HCT116 (cell line): ENCODE measurements at regions not wholly inside any gene's neighbourhood (a gene's known extent, or its start where the extent isn't known, plus 50 kb on each side); places are given as distances from the start of the nearest gene placed in this dataset.

Source experiments
- ATAC-seq: fragments of 200-7000 bp; cut with Tn5 transposase; 2 replicates; pipeline ENCODE4 v1.9.1; 2020; ENCODE audit warnings: mild to moderate bottlenecking, moderate library complexity
- BruUV-seq: library from RNA; stranded (reverse); fragments of 400-500 nt; replicated peaks from 2 replicates; lab custom pipeline; 2021; lab: Mats Ljungman, UMichigan
- CTCF ChIA-PET: fragments of 300-600 bp; sonication (Branson Sonifier 250); formaldehyde crosslinking; loops from one replicate; lab custom pipeline; 2021; ENCODE audit warnings: antibody characterized with exemption; lab: Charles Lee
- POLR2A ChIA-PET: fragments of 300-600, 350-600 bp; sonication (Branson Sonifier 250); formaldehyde crosslinking; loops from one replicate; lab custom pipeline; 2021; ENCODE audit warnings: antibody characterized with exemption; lab: Charles Lee
- RAD21 ChIA-PET, 2 experiments: fragments of 300-600 bp; sonication (Branson Sonifier 250); formaldehyde crosslinking; loops; one replicate each; lab custom pipeline; 2023; ENCODE audit warnings: low total read pairs in 2 of 2; ENCODE audit not compliant: uncharacterized antibody in 2 of 2, unreplicated experiment in 2 of 2, low non-redundant PET in 1 of 2; lab: Charles Lee
- DNase-seq: peaks from one replicate; pipeline ENCODE4 v3.0.0-alpha.2; 2010; ENCODE audit warnings: low read depth, low spot score
- H2AFZ ChIP-seq: fragments of 200-600 bp; shearing (Covaris generic), sonication (generic); 2 replicates; pipeline ENCODE4 v1.6.1; 2017; ENCODE audit warnings: low read depth, mixed run types, mixed read lengths, antibody characterized with exemption, low read length; ENCODE audit not compliant: poor library complexity, severe bottlenecking
- H3K27ac ChIP-seq: 2 replicates; pipeline ENCODE4 v1.5.1; 2012; ENCODE audit warnings: low read depth, low read length
- H3K27me3 ChIP-seq: fragments of 200-600 bp; sonication (generic); 2 replicates; pipeline ENCODE4 v1.6.1; 2016; ENCODE audit warnings: mixed run types, low read length, mixed read lengths; ENCODE audit not compliant: insufficient read depth
- H3K36me3 ChIP-seq, 2 experiments: fragments of 200-500 bp in 1 of 2; fragments of 200-600 bp in 1 of 2; sonication (Bioruptor generic) in 1 of 2; sonication (generic) in 1 of 2; 2 replicates each; pipeline versions ENCODE4 v1.5.1 to v1.6.1; 2014 to 2016; ENCODE audit warnings: low read length in 2 of 2, inconsistent platforms in 1 of 2, mixed read lengths in 1 of 2, mixed run types in 1 of 2; ENCODE audit not compliant: insufficient read depth in 2 of 2, control insufficient read depth in 1 of 2
- H3K4me1 ChIP-seq, 2 experiments: fragments of 200-600 bp in 1 of 2; sonication (generic) in 1 of 2; 2 replicates each; pipeline versions ENCODE4 v1.5.1 to v1.6.1; 2012 to 2017; ENCODE audit warnings: low read length in 2 of 2, inconsistent platforms in 1 of 2, mild to moderate bottlenecking in 1 of 2, mixed read lengths in 1 of 2, mixed run types in 1 of 2, moderate library complexity in 1 of 2; ENCODE audit not compliant: insufficient read depth in 2 of 2, control insufficient read depth in 1 of 2
- H3K4me2 ChIP-seq: fragments of 200-600 bp; sonication (generic); 2 replicates; pipeline ENCODE4 v1.6.1; 2017; ENCODE audit warnings: mixed run types, low read length, mixed read lengths
- H3K4me3 ChIP-seq, 2 experiments: fragments of 200-600 bp in 1 of 2; sonication (generic) in 1 of 2; replicated peaks in 1 of 2; 2 replicates each; pipeline ENCODE4 v1.5.1; 2011 to 2016; ENCODE audit warnings: low read length in 2 of 2, control low read depth in 1 of 2, low read depth in 1 of 2, mild to moderate bottlenecking in 1 of 2, mixed read lengths in 1 of 2, mixed run types in 1 of 2
- H3K79me2 ChIP-seq: fragments of 200-600 bp; sonication (generic); 2 replicates; pipeline ENCODE4 v1.6.1; 2017; ENCODE audit warnings: mild to moderate bottlenecking, mixed run types, low read length, moderate library complexity, mixed read lengths; ENCODE audit not compliant: insufficient read depth
- H3K9ac ChIP-seq: fragments of 200-600 bp; sonication (generic); 2 replicates; pipeline ENCODE4 v1.6.1; 2016; ENCODE audit warnings: low read length, mixed read lengths
- H3K9me2 ChIP-seq: fragments of 200-600 bp; sonication (generic), shearing (Covaris generic); 2 replicates; pipeline ENCODE4 v1.6.1; 2017; ENCODE audit warnings: mixed run types, mild to moderate bottlenecking, moderate library complexity; ENCODE audit not compliant: insufficient read depth
- H3K9me3 ChIP-seq, 2 experiments: fragments of 200-500 bp in 1 of 2; fragments of 200-600 bp in 1 of 2; sonication (Bioruptor generic) in 1 of 2; sonication (generic) in 1 of 2; 2 replicates each; pipeline ENCODE4 v1.6.1; 2014 to 2017; ENCODE audit warnings: low read length in 2 of 2, mixed read lengths in 2 of 2, inconsistent platforms in 1 of 2, low read depth in 1 of 2, mild to moderate bottlenecking in 1 of 2, mixed run types in 1 of 2, moderate library complexity in 1 of 2; ENCODE audit not compliant: control insufficient read depth in 1 of 2, insufficient read depth in 1 of 2
- H4K20me1 ChIP-seq: fragments of 200-600 bp; sonication (generic), shearing (Covaris generic); 2 replicates; pipeline ENCODE4 v1.6.1; 2017; ENCODE audit warnings: mixed run types, mild to moderate bottlenecking, moderate library complexity; ENCODE audit not compliant: insufficient read depth
- CEBPB ChIP-seq: IDR thresholded peaks from 2 replicates; pipeline ENCODE4 v1.6.1; 2012; ENCODE audit warnings: low read depth
- CTCF ChIP-seq, 3 experiments: fragments of 200-600 bp in 1 of 3; sonication (generic) in 1 of 3; IDR thresholded peaks in 2 of 3; conservative IDR thresholded peaks in 1 of 3; 2 replicates each; pipeline ENCODE4 v1.5.1; 2012 to 2017; ENCODE audit warnings: low read depth in 2 of 3, low read length in 2 of 3, antibody characterized with exemption in 1 of 3, borderline replicate concordance in 1 of 3, control low read depth in 1 of 3, mild to moderate bottlenecking in 1 of 3, mixed read lengths in 1 of 3, mixed run types in 1 of 3, moderate library complexity in 1 of 3; ENCODE audit not compliant: insufficient read depth in 1 of 3
- ELF1 ChIP-seq: IDR thresholded peaks from 2 replicates; pipeline ENCODE4 v1.6.1; 2012; ENCODE audit warnings: low read depth, borderline replicate concordance
- MAX ChIP-seq: IDR thresholded peaks from 2 replicates; pipeline ENCODE4 v1.6.1; 2012
- POLR2AphosphoS5 ChIP-seq: IDR thresholded peaks from 2 replicates; pipeline ENCODE4 v1.6.1; 2011; ENCODE audit warnings: mild to moderate bottlenecking, low read depth, low read length, moderate library complexity
- RAD21 ChIP-seq: IDR thresholded peaks from 2 replicates; pipeline ENCODE4 v1.6.1; 2012; ENCODE audit warnings: low read depth, mild to moderate bottlenecking
- REST ChIP-seq: IDR thresholded peaks from 2 replicates; pipeline ENCODE4 v1.6.1; 2012; ENCODE audit warnings: low read depth
- SP1 ChIP-seq: IDR thresholded peaks from 2 replicates; pipeline ENCODE4 v1.6.1; 2012; ENCODE audit warnings: low read depth
- TCF7L2 ChIP-seq: IDR thresholded peaks from 2 replicates; pipeline ENCODE4 v1.7.0; 2011; ENCODE audit warnings: borderline replicate concordance, inconsistent platforms; ENCODE audit not compliant: insufficient read depth, insufficient read length; ENCODE audit errors: extremely low read depth
- ZNF274 ChIP-seq: fragments of 200-500 bp; sonication (Bioruptor generic); IDR thresholded peaks from 2 replicates; pipeline ENCODE4 v1.6.1; 2014; ENCODE audit warnings: mild to moderate bottlenecking, low read depth, low read length, inconsistent platforms
- intact Hi-C: fragments of 100-400 bp; cut with micrococcal nuclease; formaldehyde crosslinking; loops from 2 replicates; pipeline ENCODE4 v1.10.0; 2022

GRCh38 chr19:30817965-30818567 lies 445.9 kb downstream of the ZNF536 start:
- ATAC-seq: no peak
- H4K20me1 ChIP-seq: no peaks in the 10 kb centered on the region
- H3K4me1 ChIP-seq: no peaks in the 10 kb centered on the region
- no peak for DNase-seq
- no peaks in the 10 kb centered on the region for H3K36me3 ChIP-seq
- no peak overlapping the region for H3K27ac ChIP-seq
- no peak for TF ChIP-seq MAX
- no peak for TF ChIP-seq ELF1
- TF ChIP-seq POLR2AphosphoS5: no peak
- TF ChIP-seq TCF7L2: no peak
- no peak for TF ChIP-seq CTCF (IDR thresholded peaks at IDR 0.05 in 2 of 3, conservative IDR thresholded peaks at IDR 0.05 in 1 of 3; ENCODE audit: borderline replicate concordance in 1 of 3, insufficient read depth in 1 of 3, low read depth in 2 of 3, low read length in 2 of 3)
- TF ChIP-seq, all 23 proteins: peak for 0
- no peaks in the 10 kb centered on the region for H3K79me2 ChIP-seq
- H3K9ac ChIP-seq: no peak overlapping the region
- H3K4me2 ChIP-seq: no peak overlapping the region
- no peak overlapping the region for H3K4me3 ChIP-seq
- RAD21 ChIA-PET: no interaction called here
- POLR2A ChIA-PET: no interaction called here
- peaks cover 4 to 22% of the 10 kb centered on the region in 2 experiments; a peak in 2 of 4 replicates for H3K9me3 ChIP-seq
- no peaks in the 10 kb centered on the region for H3K9me2 ChIP-seq
- CTCF ChIA-PET: no interaction called here
- H2AFZ ChIP-seq: no peak overlapping the region
- intact Hi-C loops: no loop called here
- no TSS peak for BruUV-seq
- H3K27me3 ChIP-seq: no peaks in the 10 kb centered on the region

GRCh38 chr19:30817197-30817596 lies 445.0 kb downstream of the ZNF536 start:
- H2AFZ ChIP-seq: no peak overlapping the region
- no peak overlapping the region for H3K9ac ChIP-seq
- ATAC-seq (no peak), DNase-seq (no peak)
- H3K36me3 ChIP-seq: no peaks in the 10 kb centered on the region
- H3K4me1 ChIP-seq: no peaks in the 10 kb centered on the region
- H3K79me2 ChIP-seq: no peaks in the 10 kb centered on the region
- H3K9me3 ChIP-seq: peaks cover 4 to 21% of the 10 kb centered on the region in 2 experiments; a peak in 2 of 4 replicates
- H3K9me2 ChIP-seq: no peaks in the 10 kb centered on the region
- no peak overlapping the region for H3K27ac ChIP-seq
- BruUV-seq: no TSS peak
- no peak overlapping the region for H3K4me3 ChIP-seq
- intact Hi-C loops: no loop called here
- TF ChIP-seq REST (no peak), ZNF274 (no peak), ELF1 (no peak), CTCF (IDR thresholded peaks at IDR 0.05 in 2 of 3, conservative IDR thresholded peaks at IDR 0.05 in 1 of 3; ENCODE audit: borderline replicate concordance in 1 of 3, insufficient read depth in 1 of 3, low read depth in 2 of 3, low read length in 2 of 3) (no peak), SP1 (no peak), CEBPB (no peak), RAD21 (no peak)
- ChIA-PET CTCF (no interaction called here), RAD21 (no interaction called here), POLR2A (no interaction called here)
- no peaks in the 10 kb centered on the region for H3K27me3 ChIP-seq
- no peaks in the 10 kb centered on the region for H4K20me1 ChIP-seq
- H3K4me2 ChIP-seq: no peak overlapping the region
